CD4-positive, alpha-beta T cell (primary cell): ENCODE measurements at regions not wholly inside any gene's neighbourhood (a gene's known extent, or its start where the extent isn't known, plus 50 kb on each side); places are given as distances from the start of the nearest gene placed in this dataset.
A peak's percentile ranks its signal among the peaks of the same experiment; 100 is the strongest.
"Not testable (repeated sequence)": the region's sequence is repeated elsewhere in the genome, so short reads cannot be mapped to it uniquely, and the experiment has no call there.

Experiments used
- ATAC-seq: fragments of 200-7000 bp; cut with Tn5 transposase; one replicate; pipeline ENCODE4 v1.10.0; 2022; ENCODE audit warnings: mild to moderate bottlenecking; ENCODE audit not compliant: poor library complexity
- CTCF ChIA-PET: fragments of 350-600 bp; sonication (Branson Sonifier 250); formaldehyde crosslinking; loops from one replicate; lab custom pipeline; 2021; ENCODE audit warnings: antibody characterized with exemption, inconsistent platforms; lab: Charles Lee
- POLR2A ChIA-PET: fragments of 350-600 bp; sonication (Branson Sonifier 250); formaldehyde crosslinking; loops from one replicate; lab custom pipeline; 2021; ENCODE audit warnings: antibody characterized with exemption, inconsistent platforms; lab: Charles Lee
- DNase-seq, 14 experiments: peaks; one replicate each; pipeline ENCODE4 v3.0.0-alpha.2; 2013 to 2020; ENCODE audit warnings: mixed read lengths in 2 of 14
- H3K27ac ChIP-seq, 2 donors: one replicate each; pipeline versions ENCODE4 v1.5.1 to v1.7.0; 2013; ENCODE audit warnings: low read length in 2 of 2, low read depth in 1 of 2, mild to moderate bottlenecking in 1 of 2
- H3K27me3 ChIP-seq, 2 experiments: 1 replicate in 1 of 2; 2 replicates in 1 of 2; pipeline versions ENCODE4 v1.6.1 to v1.7.0; 2013; ENCODE audit warnings: low read length in 2 of 2, control low read depth in 1 of 2, mild to moderate bottlenecking in 1 of 2, moderate library complexity in 1 of 2; ENCODE audit not compliant: insufficient read depth in 2 of 2, control insufficient read depth in 1 of 2
- H3K36me3 ChIP-seq: one replicate; pipeline ENCODE4 v1.6.1; 2013; ENCODE audit warnings: low read length, control low read depth; ENCODE audit not compliant: insufficient read depth
- H3K4me1 ChIP-seq: one replicate; pipeline ENCODE4 v1.6.1; 2013; ENCODE audit warnings: low read length, control low read depth; ENCODE audit not compliant: insufficient read depth
- H3K4me3 ChIP-seq: one replicate; pipeline ENCODE4 v1.5.1; 2013; ENCODE audit warnings: mild to moderate bottlenecking, low read length, moderate library complexity
- H3K9me3 ChIP-seq, 2 experiments: 1 replicate in 1 of 2; 2 replicates in 1 of 2; pipeline versions ENCODE4 v1.6.1 to v1.7.0; 2013; ENCODE audit warnings: low read length in 2 of 2, mild to moderate bottlenecking in 2 of 2, control low read depth in 1 of 2, moderate library complexity in 1 of 2; ENCODE audit not compliant: control insufficient read depth in 1 of 2, insufficient read depth in 1 of 2
- H3K27ac Mint-ChIP-seq: one replicate; pipeline ENCODE4 v1.8.0; 2020; ENCODE audit warnings: mixed read lengths
- H3K27me3 Mint-ChIP-seq: one replicate; pipeline ENCODE4 v1.8.0; 2021; ENCODE audit warnings: mixed read lengths
- H3K36me3 Mint-ChIP-seq: one replicate; pipeline ENCODE4 v1.8.0; 2021; ENCODE audit warnings: low read depth, mixed read lengths
- H3K4me1 Mint-ChIP-seq: one replicate; pipeline ENCODE4 v1.8.0; 2021; ENCODE audit warnings: low read depth, mixed read lengths
- H3K4me3 Mint-ChIP-seq: one replicate; pipeline ENCODE4 v1.8.0; 2020; ENCODE audit warnings: mild to moderate bottlenecking, mixed read lengths
- H3K9me3 Mint-ChIP-seq: one replicate; pipeline ENCODE4 v1.8.0; 2020; ENCODE audit warnings: mixed read lengths
- CTCF ChIP-seq: fragments of 200-600 bp; IDR thresholded peaks from one replicate; pipeline ENCODE4 v1.8.0; 2022; ENCODE audit warnings: antibody characterized with exemption, mild to moderate bottlenecking
- intact Hi-C, 2 experiments: fragments of 100-400 bp; cut with DNase I in 1 of 2; cut with micrococcal nuclease in 1 of 2; formaldehyde crosslinking; loops; one replicate each; pipeline versions ENCODE4 v1.15.1 to v1.9.0; 2023 to 2025; cut with DNase I, micrococcal nuclease

GRCh38 chr13:50510885-50511545 lies 332.5 kb downstream of the DLEU7 start:
- CTCF ChIA-PET, H3K4me1 Mint-ChIP-seq, H3K4me3 Mint-ChIP-seq, H3K36me3 Mint-ChIP-seq, H3K27me3 Mint-ChIP-seq, H3K9me3 ChIP-seq, H3K9me3 Mint-ChIP-seq, H3K36me3 ChIP-seq, H3K27ac Mint-ChIP-seq, DNase-seq, H3K27ac ChIP-seq, H3K4me3 ChIP-seq, H3K27me3 ChIP-seq, ATAC-seq, POLR2A ChIA-PET: not testable (repeated sequence)
- intact Hi-C loops = loop anchor here in 1 of 2 experiments (10.0 kb wide), 1 partner anchor 426 kb away; no protein-coding TSS in a partner anchor
- peaks cover 23% of the 10 kb centered on the region for H3K4me1 ChIP-seq

- H3K27ac ChIP-seq = peak overlapping the region in 1 of 2 donors; percentile 61
- H3K27ac Mint-ChIP-seq = no peak overlapping the region
- TF ChIP-seq CTCF = no peak
- no peaks in the 10 kb centered on the region for H3K9me3 Mint-ChIP-seq
- CTCF ChIA-PET = interaction anchor here (0.5 to 1.2 kb wide), 2 partner anchors 513 to 514 kb away, joined by 3 read pairs; no protein-coding TSS in a partner anchor
- intact Hi-C loops = loop anchor here in 1 of 2 experiments (10.0 kb wide), 1 partner anchor 427 kb away; no protein-coding TSS in a partner anchor
- DNase-seq = peak in 3 of 14 experiments; percentile 28 to 58 (median 29)
- H3K27me3 ChIP-seq = no peaks in the 10 kb centered on the region
- H3K4me3 Mint-ChIP-seq = no peak overlapping the region
- H3K4me1 ChIP-seq = peaks cover 23% of the 10 kb centered on the region
- no peaks in the 10 kb centered on the region for H3K36me3 ChIP-seq
- peaks cover 0 to 6% of the 10 kb centered on the region in 2 experiments for H3K9me3 ChIP-seq
- ATAC-seq = peak; percentile 61
- H3K4me3 ChIP-seq = peak overlapping the region; percentile 52
- no peaks in the 10 kb centered on the region for H3K36me3 Mint-ChIP-seq
- POLR2A ChIA-PET = interaction anchor here (0.6 to 1.5 kb wide), 5 partner anchors 202 to 576 kb away, joined by 3 to 4 read pairs (median 3); partner anchors contain the start of gene SPRYD7
- no peaks in the 10 kb centered on the region for H3K4me1 Mint-ChIP-seq
- H3K27me3 Mint-ChIP-seq = no peaks in the 10 kb centered on the region
These were observed 331.6 kb downstream of the DLEU7 start for GRCh38 chr13:50511877-50512341.

GRCh38 chr13:50512474-50513299 lies 330.8 kb downstream of the DLEU7 start:
- TF ChIP-seq CTCF = no peak
- intact Hi-C loops = loop anchor here in 1 of 2 experiments (10.0 kb wide), 1 partner anchor 428 kb away; no protein-coding TSS in a partner anchor
- Mint-ChIP-seq H3K4me3 (no peak overlapping the region), H3K4me1 (no peaks in the 10 kb centered on the region), H3K27me3 (no peaks in the 10 kb centered on the region), H3K27ac (no peak overlapping the region), H3K9me3 (no peaks in the 10 kb centered on the region), H3K36me3 (no peaks in the 10 kb centered on the region)
- H3K27ac ChIP-seq = peak overlapping the region in 1 of 2 donors; percentile 61
- peaks cover 23% of the 10 kb centered on the region for H3K4me1 ChIP-seq
- H3K36me3 ChIP-seq = no peaks in the 10 kb centered on the region
- ChIA-PET POLR2A (interaction anchor here (0.6 to 1.5 kb wide), 8 partner anchors 201 to 576 kb away, joined by 3 to 10 read pairs (median 4); partner anchors contain the start of genes SPRYD7 and TRIM13), CTCF (interaction anchor here (0.5 to 1.2 kb wide), 2 partner anchors 514 to 515 kb away, joined by 3 read pairs; no protein-coding TSS in a partner anchor)
- no peaks in the 10 kb centered on the region for H3K27me3 ChIP-seq
- H3K9me3 ChIP-seq = peaks cover 0 to 6% of the 10 kb centered on the region in 2 experiments
- DNase-seq (peak in 13 of 14 experiments; percentile 10 to 74 (median 33)), ATAC-seq (peak; percentile 63)
- peak overlapping the region; percentile 52 for H3K4me3 ChIP-seq
